Activated T-cell treated with anti-CD3 and anti-CD28 coated beads, Interleukin-2, amount 50 U/mL, for 1 hour (primary cell): ENCODE measurements at regions not wholly inside any gene's neighbourhood (a gene's known extent, or its start where the extent isn't known, plus 50 kb on each side); places are given as distances from the start of the nearest gene placed in this dataset.

Experiments
- DNase-seq: peaks from one replicate; pipeline ENCODE4 v3.0.0-alpha.2; 2020

DNA sequence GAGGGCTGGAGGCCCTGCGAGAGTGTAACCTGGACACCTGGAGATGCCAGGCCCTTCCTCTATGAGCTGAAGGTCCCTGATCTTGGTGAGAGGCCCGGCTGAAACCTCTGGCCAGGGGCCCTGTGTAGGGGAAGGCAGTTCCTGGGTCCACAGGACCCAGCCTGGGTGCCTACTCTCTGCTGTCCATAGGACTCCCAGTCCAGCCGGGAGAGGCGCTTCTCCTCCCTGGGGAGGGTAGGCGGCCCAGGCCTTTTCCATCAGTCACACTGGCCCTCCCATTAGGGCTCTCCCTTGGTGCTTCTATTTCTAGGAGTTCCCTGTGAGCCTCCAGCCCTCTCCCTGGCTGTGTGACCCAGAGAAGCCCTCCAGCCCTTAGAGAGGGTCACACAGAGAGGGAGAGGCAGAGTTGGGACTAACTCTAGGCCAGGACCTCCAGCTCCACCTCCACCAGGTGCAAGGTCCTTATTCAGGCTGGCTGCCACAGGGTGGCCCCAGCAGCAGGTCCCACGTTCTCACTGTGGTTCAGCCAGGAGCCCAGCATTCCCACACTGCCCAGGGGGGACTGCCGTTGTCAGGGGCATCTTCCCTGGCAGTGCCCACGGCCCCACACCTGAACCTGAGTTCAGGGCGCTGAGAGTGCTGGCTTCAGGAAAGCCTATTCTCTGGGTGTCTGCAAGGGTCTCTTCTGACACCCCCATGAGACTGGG lies 146.8 kb downstream of the SMAD6 start:
- DNase-seq: no peak

DNA sequence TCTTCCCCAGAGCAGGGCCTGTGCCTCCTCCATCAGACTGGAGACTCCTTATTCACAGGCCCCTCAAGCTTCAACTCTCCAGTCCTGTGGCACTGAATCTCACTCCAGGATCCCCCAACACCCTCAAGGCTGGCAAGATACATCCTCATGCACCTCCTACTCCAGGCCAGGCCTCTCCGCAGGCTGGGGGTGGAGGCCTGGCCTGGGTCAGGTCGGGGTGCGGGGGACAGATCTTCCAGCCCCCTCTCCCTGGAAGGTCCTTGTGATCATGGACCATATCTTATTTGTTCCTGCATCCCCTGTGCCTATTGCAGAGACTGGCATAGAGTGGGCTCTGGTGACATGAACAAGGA lies 147.3 kb downstream of the SMAD6 start:
- DNase-seq: no peak

DNA sequence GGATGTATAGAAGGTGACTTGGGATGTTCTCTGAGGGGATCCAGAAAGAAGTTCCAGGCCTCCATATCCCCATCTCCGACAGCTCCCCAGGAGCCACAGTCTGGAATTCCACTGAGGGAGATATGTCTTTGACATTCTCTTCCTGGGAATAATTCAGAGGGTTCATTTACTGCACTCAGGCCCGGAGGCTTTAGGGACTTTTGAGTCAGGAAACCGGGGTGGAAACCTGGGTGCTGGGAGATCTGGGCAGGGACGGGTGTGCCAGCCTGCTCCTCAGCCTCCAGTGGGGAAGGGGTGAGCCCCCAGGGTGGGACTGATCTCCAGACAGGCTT lies 147.7 kb downstream of the SMAD6 start:
- DNase-seq: no peak

DNA sequence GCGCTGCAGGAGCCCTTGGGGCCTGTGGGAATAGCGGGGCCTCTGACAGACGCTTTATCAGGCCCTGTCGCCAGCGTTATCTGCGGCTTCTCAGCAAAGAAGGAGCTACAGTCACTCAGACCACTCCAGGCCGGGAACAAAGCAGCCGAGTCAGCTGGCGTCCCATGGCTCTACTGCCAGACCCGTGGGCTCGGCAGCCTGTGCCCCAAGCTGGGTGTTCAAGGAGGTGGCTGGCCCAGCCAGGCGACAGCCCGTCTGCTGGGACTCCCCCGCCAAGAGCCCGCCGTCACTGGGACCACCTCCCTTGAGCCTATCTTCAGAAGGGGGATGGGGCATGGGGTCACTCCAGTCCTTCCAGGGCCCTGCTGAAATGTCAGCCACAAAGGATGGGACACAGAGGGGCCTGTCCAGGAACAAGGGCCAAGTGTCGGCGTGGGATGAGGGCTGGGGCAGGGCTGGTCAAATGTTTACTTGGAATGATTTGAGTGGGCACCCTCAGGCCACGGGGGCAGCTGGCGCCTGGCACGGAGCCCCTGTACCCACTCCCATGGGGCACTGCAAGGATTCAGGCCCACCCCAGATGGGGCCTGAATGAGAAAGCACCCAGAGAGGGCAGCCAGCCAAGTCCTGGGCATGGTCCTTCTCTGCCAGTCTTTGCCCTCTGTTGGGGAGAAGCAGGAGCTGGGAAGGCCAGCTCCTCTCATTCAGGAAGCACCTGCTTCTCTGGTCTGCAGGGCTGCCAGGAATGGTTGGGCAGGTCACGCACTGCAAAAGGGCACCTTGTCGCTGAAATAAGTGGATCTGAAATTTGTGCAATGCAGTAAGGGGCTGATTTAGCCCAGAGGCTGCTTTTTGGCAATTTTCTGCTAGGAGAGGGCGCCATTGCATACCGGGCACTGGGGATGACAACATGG lies 148.3 kb downstream of the SMAD6 start:
- DNase-seq: no peak

DNA sequence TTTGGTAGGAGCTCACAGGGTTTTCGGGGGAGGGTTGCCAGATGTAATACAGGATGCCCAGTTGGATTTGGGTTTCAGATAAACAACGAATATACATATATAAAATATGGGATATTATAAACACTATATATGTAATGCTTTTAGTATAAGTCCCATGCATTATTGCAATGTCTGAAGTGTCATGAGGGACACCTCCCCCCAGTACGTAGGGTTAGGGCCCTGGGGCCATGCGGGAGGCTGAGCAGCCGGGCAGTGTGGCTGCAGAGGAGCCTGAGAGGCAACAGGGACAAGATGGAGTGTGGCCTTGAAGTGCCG lies 148.9 kb downstream of the SMAD6 start:
- DNase-seq: no peak

DNA sequence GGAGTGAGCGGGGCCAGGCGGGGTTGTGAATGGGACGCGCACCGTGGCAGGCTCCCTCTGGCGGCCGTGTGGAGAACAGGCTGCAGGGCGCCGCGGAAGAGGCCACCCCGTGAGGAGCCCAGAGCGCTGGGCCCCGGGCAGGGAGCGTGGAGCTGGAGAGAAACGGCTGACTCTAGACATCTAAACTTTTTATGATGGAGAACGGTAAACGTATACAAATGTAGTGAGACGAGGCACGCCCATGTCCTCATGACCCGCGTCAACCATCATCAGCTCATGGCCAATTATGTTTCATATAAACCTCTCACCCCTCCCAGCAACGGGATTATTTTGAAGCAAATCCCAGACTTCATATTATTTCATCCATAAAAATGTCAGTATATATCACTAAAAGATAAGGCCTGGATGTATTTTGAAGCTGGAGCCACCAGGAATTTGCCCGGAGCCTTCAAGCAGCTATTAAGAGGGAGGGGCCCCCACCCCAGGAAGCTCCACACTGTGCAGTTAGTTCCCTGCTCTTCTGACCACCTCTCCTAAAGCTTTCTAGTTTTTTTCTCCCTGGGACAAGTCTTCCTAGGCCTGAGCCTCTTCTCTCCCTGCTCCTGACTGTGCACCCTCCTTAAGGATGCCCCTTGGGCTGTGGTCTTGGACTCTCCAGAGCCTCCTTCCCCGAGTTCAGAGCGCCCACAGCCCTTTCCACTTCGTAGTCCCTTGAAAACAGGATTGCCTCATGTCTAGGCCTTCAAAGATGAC lies 149.5 kb downstream of the SMAD6 start:
- peak; percentile 72 for DNase-seq

DNA sequence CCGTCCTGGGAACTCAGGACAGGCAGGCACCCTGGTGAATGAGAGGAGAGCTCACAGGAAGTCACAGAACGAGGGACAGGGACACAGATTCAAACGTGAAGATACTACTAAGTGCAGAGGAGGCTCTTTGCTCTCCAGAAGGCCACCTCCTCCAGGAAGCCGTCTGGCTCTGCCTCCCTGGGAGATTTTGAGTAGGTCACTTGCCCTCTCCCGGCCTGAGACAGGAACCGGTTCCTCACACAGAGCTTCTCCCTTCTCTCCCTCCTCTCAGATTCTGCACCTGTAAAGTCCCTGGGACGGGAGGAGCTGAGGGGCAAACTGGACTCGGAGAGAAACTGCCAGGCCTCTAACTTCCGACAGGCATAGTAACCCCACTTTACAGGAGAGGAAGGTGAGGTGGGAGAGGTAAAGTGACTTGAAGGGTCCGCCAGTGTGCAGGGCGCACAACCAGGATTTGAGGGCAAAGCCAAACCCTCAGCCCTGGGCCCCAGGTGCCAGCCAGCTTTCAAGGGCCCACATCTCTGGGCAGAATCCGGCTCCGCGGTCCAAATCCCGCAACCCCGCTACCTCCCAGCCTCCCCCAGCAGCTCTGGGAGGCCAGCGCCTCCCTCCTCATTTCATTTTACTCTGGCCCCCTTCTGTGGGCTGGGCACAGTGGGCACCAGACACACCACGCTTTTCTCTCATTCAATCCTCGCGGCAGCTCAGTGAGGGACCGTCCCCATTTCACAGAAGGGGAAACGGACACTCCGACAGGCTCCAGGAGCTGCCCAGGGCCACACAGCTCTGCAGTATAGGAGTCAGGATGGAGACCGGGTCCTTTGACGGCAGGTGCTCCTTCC lies 150.2 kb downstream of the SMAD6 start:
- DNase-seq: no peak

DNA sequence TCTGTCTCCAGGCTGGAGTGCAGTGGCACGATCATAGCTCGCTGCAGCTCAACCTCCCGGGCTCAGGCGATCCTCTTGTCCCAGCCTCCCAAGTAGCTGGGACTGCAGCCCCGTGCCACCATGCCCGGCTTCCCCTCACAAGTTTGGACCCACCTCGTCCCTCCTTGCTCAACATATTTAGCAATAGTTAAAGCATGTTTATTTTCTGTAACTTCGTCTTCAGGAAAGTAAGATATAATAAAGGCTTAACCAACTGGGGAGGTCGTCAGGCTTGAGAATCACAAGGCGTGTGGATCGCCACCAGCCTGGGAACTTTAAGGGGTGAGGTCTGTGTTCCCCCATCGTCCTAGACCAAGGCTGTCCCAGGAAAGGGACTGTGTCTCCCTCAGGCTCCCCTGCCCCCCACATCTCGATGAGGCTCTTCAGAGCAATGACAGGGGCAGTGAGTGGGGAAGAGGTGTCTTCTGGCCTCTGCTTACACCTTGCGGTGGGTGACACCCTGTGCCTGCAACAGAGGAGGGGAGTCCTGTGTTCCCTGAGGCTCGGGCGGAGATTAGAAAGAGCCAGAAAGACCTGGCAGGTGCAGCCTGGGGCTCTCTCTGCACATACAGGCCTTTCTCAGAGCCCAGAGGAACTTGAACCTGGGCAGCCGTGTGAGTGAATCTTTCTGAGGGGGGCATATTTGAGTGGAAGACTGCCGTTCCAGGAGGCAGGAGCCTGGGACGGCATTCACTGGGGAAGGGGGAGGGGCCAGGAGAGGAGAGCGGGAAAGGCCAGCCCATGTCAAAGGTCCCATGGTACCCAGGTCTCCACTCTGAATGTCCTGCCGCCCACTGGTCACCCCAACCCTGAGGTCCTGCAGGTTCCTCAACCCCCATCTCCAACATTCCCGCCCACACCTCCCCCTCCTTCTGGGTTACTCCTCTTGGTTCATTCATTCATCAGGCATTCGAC lies 152.3 kb downstream of the SMAD6 start:
- DNase-seq: no peak

DNA sequence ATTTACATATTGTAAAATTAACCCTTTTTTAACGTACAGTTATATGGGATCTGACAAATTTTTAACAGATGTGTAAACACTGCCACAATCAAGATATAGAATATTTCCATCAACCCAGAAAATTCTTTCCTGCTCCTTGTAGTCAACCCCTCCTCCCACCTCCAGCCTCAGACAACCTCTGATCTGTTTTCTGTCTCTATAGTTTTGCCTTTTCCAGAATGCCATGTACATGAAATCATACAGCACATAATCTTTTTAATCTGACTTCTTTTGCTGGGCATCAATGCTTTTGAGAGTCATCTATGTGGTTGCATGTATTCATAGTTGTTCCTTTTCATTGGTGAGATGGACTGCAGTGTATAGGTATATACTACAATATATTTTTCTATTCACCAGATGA lies 153.0 kb downstream of the SMAD6 start:
- DNase-seq: no peak

DNA sequence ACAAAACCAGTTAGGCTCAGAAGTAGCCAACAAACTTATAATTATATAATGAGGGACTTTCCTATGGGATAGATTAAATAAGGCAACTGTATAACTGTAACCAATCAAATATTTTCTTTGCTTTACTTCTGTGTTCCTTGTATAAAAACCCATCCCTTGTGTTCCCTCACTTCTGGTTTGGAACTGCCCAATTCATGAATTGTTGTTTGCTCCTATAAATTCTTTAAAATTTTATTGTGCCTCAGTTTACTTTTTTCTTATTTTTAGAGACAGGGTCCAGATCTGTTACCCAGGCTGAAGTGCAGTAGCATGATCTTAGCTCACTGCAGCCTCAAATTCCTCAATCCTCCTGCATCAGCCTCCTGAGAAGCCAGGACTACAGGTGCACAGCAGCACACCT lies 155.7 kb downstream of the SMAD6 start:
- no peak for DNase-seq

DNA sequence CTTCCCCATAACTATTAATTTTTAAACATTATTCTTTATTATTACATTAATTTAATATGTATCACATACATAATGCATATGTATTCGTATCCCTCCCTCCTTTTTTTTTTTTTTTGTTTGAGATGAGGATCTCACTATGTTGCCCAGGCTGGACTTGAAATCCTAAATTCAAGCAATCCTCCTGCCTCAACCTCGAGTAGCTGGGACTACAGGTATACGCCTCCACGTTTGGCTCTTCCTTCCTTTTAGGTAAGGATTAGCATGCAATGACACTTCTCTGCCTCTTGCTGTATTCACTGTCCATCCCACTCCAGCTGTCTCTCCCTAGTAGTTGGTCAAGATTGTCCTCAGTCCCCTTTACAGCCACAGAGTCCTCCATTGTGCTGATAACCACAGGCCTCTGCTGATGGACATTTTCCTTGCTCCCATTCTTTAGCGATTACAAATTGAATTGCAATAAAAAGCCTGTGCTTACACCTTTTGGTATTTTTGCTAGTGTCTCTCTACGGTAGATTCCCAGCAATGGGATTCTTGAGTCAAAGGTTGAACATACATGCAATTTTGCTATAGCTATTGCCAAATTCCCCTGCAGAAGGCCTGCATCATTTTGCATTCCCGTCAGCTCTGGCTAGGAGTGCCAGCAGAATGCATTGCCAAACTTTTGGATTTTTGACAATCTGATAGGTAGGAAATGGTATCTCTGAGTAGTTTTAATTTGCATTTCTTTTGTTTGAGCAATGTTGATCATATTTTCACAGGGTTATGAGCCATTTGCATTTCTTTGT lies 156.6 kb downstream of the SMAD6 start:
- no peak for DNase-seq

DNA sequence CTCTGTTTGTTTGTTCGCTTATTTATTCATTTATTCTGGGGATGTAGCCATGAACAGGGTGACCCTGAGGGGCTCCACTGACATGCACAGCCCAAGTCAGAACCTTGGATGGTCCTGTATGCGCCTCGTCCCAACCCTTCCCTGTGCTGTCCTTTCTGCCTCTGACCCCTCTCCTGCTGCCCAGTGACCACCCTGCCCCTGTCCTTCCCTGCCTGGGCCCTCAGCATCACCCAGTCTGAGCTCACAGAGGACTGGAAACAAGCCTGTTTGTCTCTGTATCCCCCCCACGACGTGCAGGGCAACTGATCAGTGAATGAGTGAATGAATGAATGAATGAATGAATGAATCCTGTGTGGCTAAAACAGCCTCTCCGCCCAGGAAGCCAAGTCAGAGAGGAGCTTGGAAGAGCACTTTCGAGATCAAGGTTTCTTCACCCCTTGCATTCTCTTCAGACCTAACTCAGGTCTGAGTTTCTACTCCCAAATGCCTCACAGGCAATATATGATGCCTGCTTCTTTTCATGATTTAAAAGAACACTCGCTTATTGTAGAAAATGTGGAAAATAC lies 157.7 kb downstream of the SMAD6 start:
- DNase-seq: no peak

DNA sequence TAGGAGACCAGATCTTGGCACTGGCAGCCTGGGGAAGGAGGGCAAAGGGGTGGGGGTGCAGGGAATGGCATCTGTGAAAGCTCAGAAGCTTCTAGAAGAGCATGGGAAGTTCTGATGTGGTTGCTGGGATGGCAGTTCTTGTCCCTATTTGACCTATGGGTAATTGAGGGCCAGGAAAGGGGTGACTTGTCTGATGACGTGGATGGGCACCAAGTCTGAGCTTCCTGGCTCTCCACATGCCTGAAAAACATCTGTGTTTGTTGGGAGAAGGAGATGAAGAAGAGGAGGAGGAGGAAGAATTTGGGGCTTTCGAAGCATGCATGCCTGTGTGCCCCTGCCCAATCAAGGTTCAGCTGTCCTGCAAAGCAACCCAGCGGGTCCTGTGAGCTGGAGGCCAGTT lies 158.8 kb downstream of the SMAD6 start:
- no peak for DNase-seq

DNA sequence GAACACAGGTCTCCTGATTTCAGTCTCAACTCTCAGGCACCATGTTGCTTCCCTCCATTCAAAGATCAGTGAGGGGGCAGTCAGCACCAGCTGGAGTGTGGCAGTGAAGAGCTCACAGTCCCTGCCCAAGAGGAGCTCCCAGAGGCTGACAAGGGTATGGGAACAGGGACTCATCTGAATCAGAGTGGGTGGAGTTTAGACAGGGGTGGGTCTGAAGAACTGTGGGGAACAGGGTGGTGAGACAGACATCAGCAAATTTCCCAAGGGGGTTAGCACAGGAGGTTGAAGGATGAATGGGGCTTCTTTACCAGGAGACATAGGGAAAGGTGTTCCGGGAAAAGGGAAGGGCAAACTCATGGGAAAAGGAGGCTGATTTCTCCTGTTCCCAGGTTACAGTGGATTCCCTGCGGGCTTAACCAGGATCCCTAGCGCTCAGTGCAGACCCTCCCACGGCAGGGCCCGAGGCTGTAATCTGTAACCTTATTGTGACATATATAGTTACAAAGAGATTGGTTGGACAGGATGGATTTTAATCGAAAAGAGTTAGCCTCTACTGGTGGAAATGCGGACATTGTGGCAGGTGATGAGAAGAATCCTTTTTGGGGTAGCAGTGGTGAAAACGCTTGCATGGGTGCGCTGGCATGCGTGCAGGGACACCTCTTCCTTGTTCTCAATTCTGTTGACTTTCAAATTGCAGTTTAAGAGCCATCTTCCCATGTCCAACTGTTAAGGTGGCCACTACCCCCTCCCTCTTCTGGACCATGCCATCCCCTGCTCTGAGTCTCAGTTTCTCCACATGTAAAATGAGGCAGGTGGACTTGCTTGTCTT lies 160.3 kb downstream of the SMAD6 start:
- no peak for DNase-seq

DNA sequence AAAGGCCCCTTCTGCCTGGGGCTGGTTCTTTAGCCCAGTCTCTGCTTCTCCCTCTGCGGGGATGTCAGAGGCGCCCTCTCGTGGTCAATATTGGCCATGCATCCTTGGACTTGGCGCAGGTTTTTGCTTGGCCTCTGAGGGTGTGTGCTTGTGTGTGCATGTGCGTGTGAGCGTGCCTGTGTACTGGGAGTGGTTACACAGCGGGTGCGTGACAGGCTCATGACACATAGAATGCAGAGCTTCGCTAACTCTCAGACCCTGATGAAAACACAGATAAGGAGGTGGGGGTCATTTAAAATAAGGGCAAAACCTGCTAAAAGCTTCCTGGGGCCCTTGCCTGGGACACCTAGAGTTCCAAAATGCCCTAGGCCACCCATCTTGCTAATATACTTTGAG lies 160.9 kb downstream of the SMAD6 start:
- DNase-seq: peak; percentile 75

DNA sequence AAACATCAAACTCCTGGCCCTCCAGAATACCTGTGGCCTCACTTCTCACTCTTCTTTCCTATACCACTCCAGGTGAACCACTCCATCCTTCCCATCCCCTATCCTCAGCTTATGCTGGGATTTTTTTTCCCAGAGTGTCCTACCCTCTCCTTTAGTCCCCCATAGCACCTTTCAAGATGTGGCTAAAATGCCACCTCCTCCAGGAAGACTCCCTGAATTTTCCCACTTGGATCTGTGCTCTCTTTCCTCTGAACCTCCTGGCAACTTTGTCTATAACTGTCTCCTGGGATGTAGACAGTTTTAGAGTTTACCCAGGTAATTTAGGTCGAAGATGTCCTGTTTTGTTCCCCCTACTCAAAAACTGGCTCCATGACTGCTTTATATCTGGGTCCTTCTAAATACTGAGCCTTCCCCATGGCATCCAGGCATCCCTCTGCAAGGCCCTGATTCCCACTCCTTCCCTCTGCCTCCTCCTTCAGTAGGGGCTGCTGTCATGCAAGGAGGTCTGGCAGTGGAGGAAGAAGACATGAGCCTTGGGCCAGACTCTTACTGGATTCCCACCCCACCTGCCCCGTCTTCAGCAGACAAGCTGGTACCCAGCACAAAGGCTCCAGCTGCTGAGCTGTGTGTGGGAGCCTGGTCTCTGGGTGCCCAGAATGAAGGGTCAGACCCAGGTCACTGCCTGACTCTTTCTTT lies 161.5 kb downstream of the SMAD6 start:
- DNase-seq: no peak

DNA sequence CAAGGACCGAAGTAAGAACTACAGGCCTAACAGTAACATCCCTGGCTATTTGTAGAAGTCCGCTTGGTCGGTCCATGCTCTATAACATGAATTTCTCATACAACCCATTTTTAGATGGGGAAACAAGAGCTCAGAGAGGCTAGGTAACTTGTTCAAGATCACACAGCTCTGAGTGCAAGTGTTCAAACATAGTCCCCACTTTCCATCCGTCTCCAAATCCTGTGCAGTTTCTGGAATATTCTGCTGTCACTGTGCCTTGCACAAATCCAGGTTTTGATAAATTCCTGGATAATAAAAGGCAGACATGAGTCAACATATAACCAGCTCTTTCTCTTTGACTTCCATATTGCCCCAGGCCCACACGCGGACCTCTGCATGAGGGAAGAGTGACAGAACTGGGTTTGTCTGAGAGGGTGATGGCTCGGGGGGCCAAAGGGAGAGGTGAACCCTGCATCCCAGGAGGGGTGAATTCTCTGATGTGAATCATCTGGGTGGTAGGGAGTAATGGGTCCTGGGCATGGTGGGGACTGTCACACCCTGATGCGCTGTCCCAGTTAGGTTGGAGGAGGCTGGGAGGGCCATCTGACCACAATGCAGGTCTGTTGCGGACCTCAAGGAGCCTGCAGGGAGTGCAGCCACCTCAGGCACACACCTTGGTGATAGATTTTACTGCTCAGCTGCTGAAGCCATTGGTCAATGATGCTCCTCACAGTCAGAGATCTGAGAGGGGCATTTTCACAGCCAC lies 162.2 kb downstream of the SMAD6 start:
- DNase-seq: no peak

DNA sequence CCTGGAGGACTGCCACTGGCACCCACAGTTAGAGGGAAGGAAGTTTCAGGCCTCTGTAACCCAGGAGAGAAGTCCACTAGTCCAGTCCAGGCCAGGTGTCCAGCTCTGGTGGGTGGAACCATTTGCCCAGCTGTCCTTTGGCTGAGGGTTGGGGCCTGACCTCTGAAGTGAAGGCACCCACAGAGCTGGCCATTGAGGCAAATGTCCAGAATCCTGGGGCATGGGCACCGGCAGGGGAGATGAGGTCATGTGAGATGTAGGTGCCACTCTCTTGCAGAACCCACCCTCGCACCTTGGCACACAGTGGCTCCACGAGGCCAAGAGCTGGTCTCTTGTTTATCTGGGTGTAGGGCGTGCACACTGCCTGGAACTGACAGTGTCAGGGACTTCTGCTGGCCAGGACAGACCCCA lies 162.8 kb downstream of the SMAD6 start:
- no peak for DNase-seq
